ENCODE measurements at regions not wholly inside any gene's neighbourhood (a gene's known extent, or its start where the extent isn't known, plus 50 kb on each side); places are given as distances from the start of the nearest gene placed in this dataset.

DNA sequence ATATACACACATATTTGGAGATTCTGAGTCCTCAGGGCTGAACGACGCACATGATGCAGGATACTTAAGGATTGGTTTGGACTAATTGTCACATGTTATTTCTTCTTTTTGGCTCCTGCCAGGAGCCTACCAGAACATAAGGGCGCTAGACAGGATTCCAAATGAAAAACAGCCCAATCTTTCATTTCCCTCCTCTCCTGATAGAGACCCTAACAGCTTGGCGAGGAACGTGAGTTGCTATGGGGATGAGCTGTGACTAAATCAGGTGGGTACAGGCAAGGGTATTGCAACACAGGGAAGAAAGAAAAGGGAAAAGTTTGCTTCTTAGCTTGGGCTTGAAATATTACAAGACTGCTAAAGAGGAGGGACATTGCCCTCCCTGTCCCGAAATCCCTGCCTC is 109.9 kb downstream of the AIPL1 start:
- no peak for DNase-seq (ENCODE audit: low spot score)

DNA sequence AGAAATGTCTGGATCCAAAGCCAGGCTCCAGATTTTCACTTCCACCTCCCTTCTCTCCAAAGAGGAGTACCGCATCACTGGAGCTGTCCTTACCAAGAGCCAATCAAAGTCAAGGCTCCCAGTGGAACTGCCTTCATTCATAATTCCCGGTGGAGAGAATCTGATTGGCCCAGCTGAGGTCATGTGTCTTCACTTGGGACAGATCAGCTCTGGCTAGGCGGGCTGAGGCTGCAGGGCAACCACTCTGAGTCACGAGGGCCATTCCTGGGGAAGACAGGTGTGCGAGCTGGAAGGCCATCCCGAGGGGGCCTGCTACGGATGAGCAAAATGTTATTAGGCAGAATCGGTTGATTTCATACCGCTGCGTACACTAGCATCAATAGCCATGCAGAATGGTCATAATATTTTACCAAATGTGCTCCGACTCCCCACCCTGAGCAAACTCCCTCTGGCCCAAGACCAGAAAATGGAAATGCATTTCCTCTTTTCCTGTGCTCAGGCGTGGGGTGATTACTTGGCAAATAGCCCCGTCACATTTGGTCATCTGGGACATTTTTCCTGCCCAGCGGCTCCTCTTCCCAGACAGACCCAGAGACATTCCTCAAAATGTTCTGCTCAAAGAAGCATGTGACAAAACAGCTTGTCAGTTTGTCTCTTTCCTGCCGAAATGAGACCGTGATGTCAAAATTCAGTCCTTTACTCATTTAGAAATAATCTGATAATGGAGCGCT is 111.1 kb downstream of the AIPL1 start:
- no peak for DNase-seq (ENCODE audit: low spot score)

DNA sequence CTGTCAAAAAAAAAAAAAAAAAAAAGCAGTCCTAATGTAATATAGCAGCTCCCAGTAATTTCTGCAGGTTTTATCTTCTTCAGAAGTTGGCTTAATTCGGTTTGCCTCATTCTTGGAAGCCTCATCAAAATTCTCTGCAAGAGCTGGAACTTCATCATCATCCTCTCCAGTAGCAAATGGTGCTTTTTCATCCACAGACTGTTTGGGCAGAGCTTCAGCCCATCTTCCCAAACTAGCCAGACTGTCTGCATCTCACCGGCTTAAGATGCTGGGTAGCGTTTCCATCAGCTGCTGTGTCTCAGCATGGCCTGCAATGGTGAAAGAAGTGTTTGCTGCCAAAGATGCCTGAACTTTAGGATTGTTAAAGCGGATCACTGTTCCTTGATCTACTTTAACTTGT is 112.6 kb downstream of the AIPL1 start:
- no peak for DNase-seq (ENCODE audit: low spot score)

DNA sequence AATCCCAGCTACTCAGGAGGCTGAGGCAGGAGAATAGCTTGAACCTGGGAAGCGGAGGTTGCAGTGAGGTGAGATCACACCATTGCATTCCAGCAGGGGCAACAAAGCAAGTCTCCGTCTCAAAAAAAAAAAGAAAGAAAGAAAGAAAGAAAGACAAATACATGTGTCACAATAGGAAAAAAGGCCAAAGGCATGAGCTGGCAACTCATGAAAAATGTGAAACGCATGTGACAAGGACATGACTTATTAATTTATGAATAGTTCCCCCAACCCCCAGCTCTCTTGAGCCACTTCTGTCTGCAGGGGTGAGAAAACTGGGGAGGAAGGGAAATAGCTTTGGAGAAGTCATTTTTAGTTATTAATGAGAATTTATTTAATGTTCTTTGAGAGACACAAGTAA is 120.6 kb downstream of the AIPL1 start:
- no peak for DNase-seq (ENCODE audit: low spot score)

DNA sequence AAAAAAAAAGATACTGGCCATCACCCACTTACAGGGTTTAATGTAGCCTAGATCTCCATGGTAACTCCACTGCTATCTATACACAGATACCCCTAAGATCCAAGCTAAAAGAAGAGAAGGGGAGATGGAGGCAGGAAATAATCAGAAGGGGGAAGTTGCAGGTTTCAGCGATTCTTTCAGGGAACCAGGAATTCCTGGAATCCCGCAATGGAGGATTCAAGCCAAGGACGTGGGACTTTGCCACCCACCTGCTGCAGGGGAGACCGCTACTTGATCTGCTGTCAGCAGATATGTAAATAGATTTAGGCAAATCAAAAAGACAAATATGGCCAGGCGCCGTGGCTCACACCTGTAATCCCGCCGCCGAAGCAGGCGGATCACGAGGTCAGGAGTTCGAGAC is 121.1 kb downstream of the AIPL1 start:
- DNase-seq (ENCODE audit: low spot score) = no peak

DNA sequence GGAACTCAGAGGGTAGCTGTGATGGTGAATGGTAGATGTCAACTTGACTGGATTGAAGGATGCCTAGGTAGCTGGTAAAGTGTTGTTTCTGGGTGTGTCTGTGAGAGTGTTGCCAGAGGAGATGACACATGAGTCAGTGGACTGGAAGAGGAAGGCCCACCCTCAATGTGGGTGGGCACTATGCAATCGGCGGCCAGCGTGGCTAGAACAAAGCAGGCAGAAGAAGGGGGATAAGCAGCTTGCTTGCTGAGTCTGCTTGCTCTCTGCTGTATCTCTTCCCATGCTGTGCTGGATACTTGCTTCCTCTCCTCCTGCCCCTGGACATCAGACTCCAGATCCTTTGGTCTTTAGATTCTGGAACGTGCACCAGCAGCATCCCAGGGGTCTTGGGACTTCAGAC is 128.1 kb downstream of the AIPL1 start:
- DNase-seq (ENCODE audit: low spot score) = no peak

DNA sequence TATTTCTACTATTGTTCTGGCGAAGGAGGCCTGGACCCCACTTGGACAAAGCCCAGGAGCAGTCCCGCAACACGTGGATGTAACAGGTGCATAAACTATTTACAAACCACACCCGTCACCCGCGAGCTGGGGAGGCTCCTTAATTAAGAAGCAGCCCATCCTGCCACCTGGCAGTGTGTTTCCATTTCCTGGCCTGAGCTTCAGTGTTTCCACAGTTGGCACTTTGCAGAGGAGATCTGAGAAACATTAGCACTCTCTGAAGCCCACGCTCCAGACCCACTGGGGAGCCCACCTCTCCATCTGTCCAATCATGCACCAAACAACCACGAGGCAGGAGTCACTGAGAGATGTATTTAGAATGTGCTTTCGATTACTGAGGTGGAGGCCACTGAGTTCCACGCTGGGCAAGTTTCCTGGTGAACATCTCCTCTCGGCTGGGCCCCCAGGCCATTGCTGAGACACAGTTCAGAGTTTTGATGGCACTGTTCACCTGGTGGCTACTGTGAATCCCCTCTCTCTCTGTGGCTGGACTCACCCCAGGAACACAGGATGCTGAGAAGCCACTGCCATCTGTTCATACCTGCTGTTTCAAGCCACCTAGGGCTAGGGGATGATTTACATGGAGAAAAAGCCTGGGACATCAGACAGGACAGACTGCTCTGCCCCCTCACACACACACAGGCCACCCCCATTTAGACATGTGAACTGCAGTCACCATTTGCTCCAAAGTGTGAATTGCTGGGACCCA is 129.1 kb downstream of the AIPL1 start:
- DNase-seq (ENCODE audit: low spot score) = no peak

DNA sequence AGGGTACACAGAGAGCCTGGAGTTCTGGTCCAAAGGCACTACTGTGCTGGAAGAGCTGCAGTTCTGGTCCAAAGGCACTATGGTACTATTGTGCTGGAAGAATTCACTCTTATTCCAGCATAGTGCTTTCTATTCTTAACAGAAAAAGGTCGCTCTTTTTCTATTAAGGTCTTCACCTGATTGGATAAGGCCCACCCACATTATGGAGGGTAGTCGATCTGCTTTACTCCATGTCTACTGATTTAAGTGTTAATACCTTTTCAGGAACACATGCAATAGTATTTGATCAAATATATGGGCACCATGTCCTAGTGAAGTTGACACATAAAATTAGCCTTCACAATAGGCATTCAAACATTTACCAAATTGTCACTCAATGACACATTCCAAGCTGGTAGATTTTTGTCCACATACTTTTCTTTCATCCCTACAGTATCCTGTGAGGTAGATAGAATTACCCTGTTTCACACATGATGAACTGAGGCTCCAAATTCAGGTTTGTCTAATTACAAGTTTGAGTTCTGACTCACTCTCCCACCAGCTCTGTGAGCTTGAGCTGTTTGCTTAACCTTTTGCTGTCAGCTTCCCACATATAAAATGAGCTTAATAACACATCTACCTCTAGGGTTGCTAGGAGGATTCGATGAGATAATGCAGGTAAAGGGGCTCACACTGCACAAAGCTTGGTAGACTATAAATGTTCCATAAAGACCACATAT is 129.9 kb downstream of the AIPL1 start:
- DNase-seq (ENCODE audit: low spot score) = no peak

DNA sequence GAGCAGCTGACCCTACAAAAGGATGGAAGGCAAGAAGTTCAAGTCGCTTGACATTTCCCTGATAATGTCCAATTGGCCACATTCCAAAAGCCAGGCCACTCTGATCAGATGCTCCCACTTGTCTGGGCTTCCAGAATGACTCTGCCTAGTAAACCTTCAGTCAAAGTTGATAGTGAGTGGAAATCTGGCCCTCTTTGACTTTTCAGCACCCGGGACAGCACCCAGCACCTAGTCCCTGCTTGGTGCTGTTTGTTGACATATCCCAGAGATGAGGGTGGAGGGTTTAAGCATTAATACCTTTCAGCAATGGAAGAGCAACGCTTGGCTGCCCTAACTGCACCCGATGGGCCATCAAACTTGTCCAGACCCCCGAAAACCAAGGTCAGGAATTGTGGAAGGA is 131.3 kb downstream of the AIPL1 start:
- DNase-seq (ENCODE audit: low spot score) = peak; percentile 36

DNA sequence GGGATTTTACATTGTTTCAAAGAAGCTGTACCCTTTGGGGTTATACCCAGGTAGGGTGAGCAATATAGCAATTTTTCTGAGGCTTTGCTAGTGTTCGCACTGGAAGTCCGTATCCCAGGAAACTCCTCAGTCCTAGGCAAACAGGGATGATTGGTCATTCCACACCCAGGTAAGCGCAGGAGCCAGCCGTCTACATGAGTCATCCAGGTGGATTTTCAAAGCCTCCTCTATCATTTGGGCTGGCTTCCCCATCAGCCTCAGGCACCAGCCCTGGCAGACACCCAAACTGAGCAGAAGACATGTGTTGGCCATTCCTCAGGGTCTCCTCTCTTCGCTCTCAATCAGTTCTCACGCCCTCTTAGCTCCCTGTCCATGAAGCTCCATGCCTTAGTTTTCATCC is 135.6 kb downstream of the AIPL1 start:
- DNase-seq (ENCODE audit: low spot score) = no peak

DNA sequence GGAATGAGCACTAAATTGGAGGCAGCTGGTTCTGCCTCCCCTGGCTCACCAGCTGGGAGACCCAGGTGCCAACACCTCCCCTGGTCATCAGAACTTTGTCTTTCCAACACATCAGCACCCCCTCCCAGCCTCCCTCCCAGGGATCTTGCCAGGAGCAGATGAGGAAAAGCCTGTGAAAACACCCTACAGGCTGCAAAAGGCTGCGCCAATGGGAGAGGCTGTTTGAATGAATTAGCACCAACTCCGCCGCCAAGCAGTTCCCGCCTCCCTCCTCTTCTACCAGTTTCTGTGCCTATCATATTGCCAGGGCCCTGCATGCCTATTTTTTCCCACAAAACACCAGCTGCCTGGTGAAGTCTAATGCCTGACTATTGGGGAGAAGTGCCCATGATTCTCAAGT is 137.0 kb downstream of the AIPL1 start:
- no peak for DNase-seq (ENCODE audit: low spot score)

DNA sequence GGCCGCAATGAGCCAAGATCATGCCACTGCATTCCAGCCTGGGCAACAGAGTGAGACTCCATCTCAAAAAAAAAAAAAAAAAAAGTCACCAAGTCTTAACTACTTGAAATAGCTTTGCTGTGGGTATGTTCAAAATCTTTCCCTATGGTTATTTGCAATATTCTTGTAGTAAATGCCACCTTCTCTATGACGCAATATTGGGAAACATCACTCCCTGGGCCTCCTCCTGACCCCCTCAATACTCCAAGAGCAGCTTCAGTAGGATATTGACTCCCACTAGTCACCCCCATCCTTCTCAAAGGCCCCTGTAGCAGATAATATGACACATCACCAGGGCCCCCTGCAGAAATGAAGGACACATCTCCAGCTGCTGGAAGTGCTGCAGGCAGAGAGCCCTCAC is 137.8 kb downstream of the AIPL1 start:
- no peak for DNase-seq (ENCODE audit: low spot score)

DNA sequence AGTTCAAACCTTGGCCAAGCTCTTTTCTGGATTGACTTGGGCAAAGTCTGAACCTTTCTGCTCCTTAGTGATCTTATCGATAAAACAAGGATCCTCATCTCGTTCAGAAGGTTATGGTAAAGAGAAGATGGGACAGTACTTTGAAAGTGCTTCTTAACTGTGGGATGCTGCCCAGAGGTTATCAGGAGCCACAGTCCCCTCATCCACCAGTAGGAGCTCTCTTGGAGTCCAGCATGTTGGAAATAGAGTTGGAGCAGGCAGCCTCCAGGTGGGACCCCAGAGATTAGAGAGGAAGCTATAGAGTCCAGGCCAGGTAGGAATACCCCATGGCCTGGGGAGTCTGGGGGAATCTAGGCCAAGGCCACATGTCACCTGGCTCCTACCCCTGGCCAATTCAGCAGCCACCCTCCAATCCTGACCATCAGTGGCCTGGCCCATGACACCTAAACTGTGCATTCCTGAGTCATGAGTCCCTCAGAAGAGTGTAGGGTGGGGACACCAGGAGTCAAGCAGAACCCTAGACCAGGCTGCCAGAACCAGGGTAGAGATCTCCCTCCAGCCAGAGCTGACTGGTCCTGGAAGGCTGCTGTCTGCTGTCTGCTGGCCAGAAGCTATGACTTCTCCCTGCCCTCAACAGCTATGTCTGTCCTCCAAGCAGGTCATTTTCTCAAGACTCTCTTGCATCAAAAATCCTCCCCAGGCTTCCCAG is 144.3 kb downstream of the AIPL1 start:
- no peak for DNase-seq (ENCODE audit: low spot score)

DNA sequence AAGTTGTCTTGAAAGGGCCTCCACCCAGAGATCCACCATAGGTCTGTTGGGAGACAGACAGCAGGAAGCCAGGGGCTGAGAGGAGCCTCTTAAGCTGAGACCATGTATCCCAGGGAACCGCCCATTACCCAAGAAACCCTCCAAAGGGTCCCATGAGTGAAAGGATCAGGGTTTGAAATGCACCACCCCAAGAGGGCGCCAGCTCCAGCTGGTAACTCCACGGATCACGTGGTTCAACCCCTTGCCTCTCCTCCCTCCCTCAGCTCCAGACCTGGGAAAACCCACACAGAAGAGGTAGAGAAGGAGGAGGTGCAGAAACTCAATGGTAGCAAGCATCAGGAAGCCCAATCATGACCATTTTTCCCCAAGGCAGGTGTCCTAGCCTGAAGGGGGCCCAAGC is 148.7 kb downstream of the AIPL1 start:
- DNase-seq (ENCODE audit: low spot score) = no peak

DNA sequence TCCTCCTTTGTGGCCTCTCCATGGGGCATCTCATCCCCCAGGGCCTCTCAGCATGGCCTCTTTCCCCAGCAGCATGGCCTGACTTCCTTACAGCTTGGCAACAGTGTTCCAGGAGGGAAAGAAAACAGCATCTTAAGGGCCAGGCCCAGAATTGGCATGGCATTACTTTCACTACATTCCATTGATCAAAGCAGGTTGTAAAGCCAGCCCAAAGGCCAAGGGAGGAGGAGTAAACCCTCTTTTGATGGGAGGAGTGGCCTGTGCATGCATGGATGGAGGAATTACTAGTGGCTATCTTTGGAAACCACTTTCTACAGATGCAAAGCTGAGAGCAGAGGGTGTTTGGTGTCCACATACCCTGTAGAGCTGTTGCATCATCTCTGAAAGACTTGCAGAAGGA is 149.4 kb downstream of the AIPL1 start:
- DNase-seq (ENCODE audit: low spot score) = no peak

DNA sequence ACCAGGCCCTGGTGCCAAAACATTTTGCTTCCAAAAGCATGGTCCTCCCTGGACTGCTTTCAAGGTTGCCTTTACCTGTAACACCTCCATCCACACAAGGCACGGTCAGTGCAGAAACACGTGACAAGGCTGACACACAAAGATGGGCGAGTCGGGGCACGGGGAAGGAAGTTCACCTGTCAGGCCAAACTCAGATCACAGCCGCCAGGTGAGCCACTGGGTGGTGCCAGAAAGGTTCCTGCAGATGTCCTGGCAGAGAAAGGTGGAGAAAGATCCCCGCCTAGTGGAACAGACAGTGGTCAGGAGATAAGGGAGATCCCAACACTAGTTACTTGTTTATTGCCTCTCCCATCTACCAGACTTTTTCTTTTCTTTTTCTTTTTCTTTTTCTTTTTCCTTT is 155.3 kb downstream of the AIPL1 start:
- DNase-seq (ENCODE audit: low spot score) = no peak

DNA sequence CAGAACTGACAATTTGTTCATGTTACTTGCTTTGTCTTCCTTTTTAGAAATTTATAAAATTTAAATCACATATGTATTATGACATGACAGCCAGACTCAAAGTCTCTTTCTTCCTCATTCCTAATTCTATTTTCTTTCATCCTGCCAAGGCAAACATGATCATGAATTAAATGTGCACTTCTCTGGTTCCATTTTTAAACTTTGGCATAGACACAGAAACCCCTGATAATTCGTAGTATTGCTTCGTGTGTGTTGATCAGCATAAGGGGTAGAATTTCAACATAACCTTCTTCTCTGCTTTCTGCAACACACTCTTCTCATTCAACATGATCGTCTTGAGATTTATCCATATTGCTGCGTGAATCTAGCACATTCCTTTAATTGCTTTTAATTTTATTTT is 156.5 kb downstream of the AIPL1 start:
- no peak for DNase-seq (ENCODE audit: low spot score)

DNA sequence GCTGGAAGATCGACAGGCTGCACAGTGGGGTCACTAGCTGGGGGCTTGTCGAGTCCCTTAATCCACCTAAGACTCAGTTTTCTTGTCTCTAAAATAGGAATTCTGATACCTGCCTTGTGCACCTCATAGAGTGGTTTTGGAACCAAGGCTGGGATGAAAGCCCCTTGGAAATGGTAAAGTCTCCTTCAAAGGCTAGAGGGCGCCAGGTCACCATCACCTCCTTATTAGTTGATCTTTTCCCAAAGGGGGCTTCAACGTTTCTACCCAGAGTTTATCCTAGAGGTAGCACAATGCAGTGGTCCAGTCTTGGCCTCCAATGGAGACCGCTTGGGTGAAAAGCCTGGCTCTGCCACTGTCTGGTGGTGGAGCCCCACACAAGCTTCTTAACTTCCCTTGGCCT is 158.2 kb downstream of the AIPL1 start:
- no peak for DNase-seq (ENCODE audit: low spot score)

DNA sequence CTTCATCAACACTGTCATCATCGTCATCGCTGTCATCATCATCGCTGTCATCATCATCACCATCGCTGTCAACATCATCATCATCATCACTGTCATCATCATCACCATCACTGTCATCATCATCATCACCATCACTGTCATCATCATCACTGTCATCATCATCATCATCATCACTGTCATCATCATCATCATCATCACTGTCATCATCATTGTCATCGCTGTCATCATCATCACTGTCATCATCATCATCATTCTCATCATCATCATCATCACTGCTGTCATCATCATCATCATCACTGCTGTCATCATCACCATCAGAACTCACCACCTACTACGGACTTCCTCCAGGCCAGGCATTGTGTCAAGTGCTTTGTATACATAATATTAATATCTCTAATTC is 160.6 kb downstream of the AIPL1 start:
- no peak for DNase-seq (ENCODE audit: low spot score)

DNA sequence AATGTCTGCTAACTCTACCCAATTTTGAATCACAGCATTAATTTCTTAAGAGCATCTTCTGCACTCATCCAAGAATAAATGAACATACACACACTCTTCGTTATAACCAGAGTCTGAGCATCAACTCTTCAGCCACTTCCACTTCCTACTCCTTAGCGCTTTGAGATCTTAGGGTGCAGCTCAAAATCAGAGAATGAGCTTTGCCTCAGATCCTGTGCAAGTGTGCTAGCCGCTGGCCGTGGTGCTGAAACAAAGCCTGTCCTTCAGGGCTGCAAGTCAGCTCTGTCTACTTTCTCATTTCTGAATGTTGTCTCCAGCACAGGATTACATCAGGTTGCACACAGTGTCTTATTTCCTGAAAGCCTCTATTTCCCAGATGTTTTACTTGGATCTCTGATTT is 165.4 kb downstream of the AIPL1 start:
- DNase-seq (ENCODE audit: low spot score) = peak; percentile 34

DNA sequence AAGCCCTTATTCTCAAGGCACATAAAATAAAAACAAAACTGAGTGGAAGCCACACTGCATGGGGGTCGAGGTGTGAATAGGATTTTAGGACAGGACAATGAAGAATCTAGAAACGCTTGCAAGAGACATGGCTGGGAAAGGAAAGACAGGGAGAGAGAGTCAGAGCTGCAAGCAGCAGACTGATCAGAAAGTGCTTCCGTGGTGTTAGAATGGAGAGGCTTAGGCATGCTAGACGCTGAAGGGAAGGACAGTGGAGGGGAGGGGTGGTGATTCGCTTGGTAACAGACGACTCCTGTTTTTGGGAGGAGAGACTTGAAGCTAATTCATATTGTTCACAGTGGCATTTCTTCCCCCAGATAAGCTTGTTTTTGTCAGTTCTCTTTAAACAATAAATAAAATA is 173.5 kb downstream of the AIPL1 start:
- DNase-seq (ENCODE audit: low spot score) = no peak

DNA sequence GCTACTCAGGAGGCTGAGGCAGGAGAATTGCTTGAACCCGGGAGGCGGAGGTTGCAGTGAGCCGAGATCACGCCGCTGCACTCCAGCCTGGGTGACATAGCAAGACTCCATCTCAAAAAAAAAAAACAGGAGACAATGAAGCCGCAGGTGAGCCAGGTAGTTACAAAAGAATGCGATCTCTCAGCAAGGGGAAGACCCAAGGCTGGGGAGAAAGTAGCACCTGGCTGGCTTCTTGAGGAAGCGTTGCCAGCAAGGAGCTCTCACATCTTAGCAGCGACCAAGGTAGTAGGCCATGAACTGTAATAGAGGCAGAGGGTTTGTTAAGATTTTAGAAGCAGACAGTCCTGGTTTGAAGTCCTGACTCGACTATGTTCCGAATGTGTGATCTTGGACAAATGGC is 175.0 kb downstream of the AIPL1 start:
- DNase-seq (ENCODE audit: low spot score) = no peak

DNA sequence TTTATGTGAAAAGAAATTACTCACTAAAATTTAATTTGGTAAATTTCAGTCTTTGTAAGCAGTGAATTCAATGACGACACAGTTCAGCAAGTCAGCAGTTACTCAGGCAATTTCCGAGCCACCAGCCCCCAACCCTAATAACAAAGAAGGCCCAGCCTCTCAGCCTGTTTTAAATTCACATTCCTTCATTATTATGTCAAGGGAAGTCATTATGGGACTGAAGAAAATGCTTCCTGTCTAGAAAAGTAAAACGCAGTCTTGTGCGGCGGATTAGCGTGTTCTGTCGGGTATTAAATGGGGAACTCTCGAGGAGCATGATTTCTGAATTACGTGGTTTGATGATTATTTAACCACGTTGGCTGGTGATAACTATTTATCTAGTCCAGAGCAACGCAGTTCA is 177.6 kb downstream of the AIPL1 start:
- no peak for DNase-seq (ENCODE audit: low spot score)

All from GM03348 (cell line).